HepG2 (cell line): ENCODE measurements at regions not wholly inside any gene's neighbourhood (a gene's known extent, or its start where the extent isn't known, plus 50 kb on each side); places are given as distances from the start of the nearest gene placed in this dataset.

Experiments
- ATAC-seq: fragments of 200-7000 bp; cut with Tn5 transposase; 3 replicates; pipeline ENCODE4 v1.9.1; 2020; ENCODE audit warnings: mild to moderate bottlenecking, moderate library complexity
- BruUV-seq: library from RNA; stranded (reverse); fragments of 400-500 nt; replicated peaks from 2 replicates; lab custom pipeline; 2021; lab: Mats Ljungman, UMichigan
- CTCF ChIA-PET: fragments of 300-600 bp; formaldehyde crosslinking; extraction: SDS; loops from one replicate; lab custom pipeline; 2021; ENCODE audit warnings: low total read pairs, inconsistent platforms, low intra/inter-chr PET ratio; lab: Yijun Ruan, JAX
- POLR2A ChIA-PET: fragments of 350-600 bp; sonication (Branson Sonifier 250); formaldehyde crosslinking; loops from one replicate; lab custom pipeline; 2020; ENCODE audit warnings: antibody characterized with exemption, inconsistent platforms; lab: Yijun Ruan, JAX
- DNase-seq: peaks from one replicate; pipeline ENCODE4 v3.0.0-alpha.2; 2015; ENCODE audit warnings: low spot score
- FAIRE-seq: peaks from 3 replicates; lab custom pipeline; 2011; peaks lifted over from hg19 to GRCh38; lab: Jason Lieb, UNC
- H2AFZ ChIP-seq: one replicate; pipeline ENCODE4 v1.6.1; 2011; ENCODE audit warnings: low read length, inconsistent platforms
- H3K27ac ChIP-seq: fragments of 300-600 bp; 3 replicates; pipeline ENCODE4 v1.8.0; 2011; ENCODE audit warnings: mixed run types, mild to moderate bottlenecking, mixed read lengths, low read length, inconsistent platforms; ENCODE audit not compliant: insufficient read depth; ENCODE audit errors: extremely low read length
- H3K27me3 ChIP-seq, 2 experiments: fragments of 200-600 bp in 1 of 2; 2 replicates in 1 of 2; 3 replicates in 1 of 2; pipeline versions ENCODE4 v1.6.0 to v1.8.0; 2011; ENCODE audit warnings: low read length in 2 of 2, mild to moderate bottlenecking in 2 of 2, moderate library complexity in 2 of 2, inconsistent platforms in 1 of 2; ENCODE audit not compliant: insufficient read depth in 2 of 2, control insufficient read depth in 1 of 2
- H3K36me3 ChIP-seq, 2 experiments: fragments of 200-600 bp in 1 of 2; replicated peaks in 1 of 2; 2 replicates in 1 of 2; 3 replicates in 1 of 2; pipeline versions ENCODE4 v1.5.1 to v1.8.0; 2011; ENCODE audit warnings: low read length in 2 of 2, inconsistent platforms in 1 of 2; ENCODE audit not compliant: insufficient read depth in 2 of 2, control insufficient read depth in 1 of 2
- H3K4me1 ChIP-seq: 2 replicates; pipeline ENCODE4 v1.5.1; 2012; ENCODE audit warnings: low read length, inconsistent platforms; ENCODE audit not compliant: insufficient read depth
- H3K4me2 ChIP-seq: 2 replicates; pipeline ENCODE4 v1.6.0; 2011; ENCODE audit warnings: low read depth, low read length, inconsistent platforms
- H3K4me3 ChIP-seq, 3 experiments: fragments of 200-600 bp in 1 of 3; sonication (generic), shearing (Covaris generic) in 1 of 3; replicated peaks in 1 of 3; 2 replicates each; pipeline ENCODE4 v1.5.1; 2011 to 2016; ENCODE audit warnings: low read length in 3 of 3, inconsistent platforms in 2 of 3, low read depth in 2 of 3, mild to moderate bottlenecking in 2 of 3, control low read depth in 1 of 3, mixed read lengths in 1 of 3; ENCODE audit not compliant: insufficient read depth in 1 of 3
- H3K79me2 ChIP-seq: one replicate; pipeline ENCODE4 v1.6.1; 2011; ENCODE audit warnings: low read length, inconsistent platforms; ENCODE audit not compliant: insufficient read depth
- H3K9ac ChIP-seq: 2 replicates; pipeline ENCODE4 v1.6.0; 2011; ENCODE audit warnings: mild to moderate bottlenecking, low read depth, low read length, inconsistent platforms; ENCODE audit not compliant: insufficient read depth
- H3K9me3 ChIP-seq: 2 replicates; pipeline ENCODE4 v1.5.1; 2012; ENCODE audit warnings: mild to moderate bottlenecking, low read length
- H4K20me1 ChIP-seq: 2 replicates; pipeline ENCODE4 v1.6.0; 2011; ENCODE audit warnings: inconsistent platforms, mild to moderate bottlenecking, low read length, moderate library complexity; ENCODE audit not compliant: insufficient read depth
- ADNP ChIP-seq: sonication (generic); formaldehyde crosslinking; IDR thresholded peaks from 2 replicates; pipeline ENCODE4 v1.4.0; 2020; ENCODE audit warnings: missing genetic modification reagents
- EEA1 ChIP-seq: sonication (generic); formaldehyde crosslinking; IDR thresholded peaks from 2 replicates; pipeline ENCODE4 v1.5.1; 2020; ENCODE audit warnings: mild to moderate bottlenecking, missing genetic modification reagents, borderline replicate concordance
- ELF4 ChIP-seq: sonication (generic); formaldehyde crosslinking; IDR thresholded peaks from 2 replicates; pipeline ENCODE4 v1.5.0; 2020; ENCODE audit warnings: missing genetic modification reagents, mild to moderate bottlenecking, moderate library complexity, borderline replicate concordance
- FOXM1 ChIP-seq: sonication (generic); formaldehyde crosslinking; IDR thresholded peaks from 2 replicates; pipeline ENCODE4 v1.5.0; 2020; ENCODE audit warnings: missing genetic modification reagents
- HINFP ChIP-seq: sonication (generic); formaldehyde crosslinking; IDR thresholded peaks from 2 replicates; pipeline ENCODE4 v1.4.0; 2020; ENCODE audit warnings: low read depth, mild to moderate bottlenecking, missing genetic modification reagents
- HOXA7 ChIP-seq: sonication (generic); formaldehyde crosslinking; IDR thresholded peaks from 2 replicates; pipeline ENCODE4 v1.8.1; 2022; ENCODE audit warnings: mild to moderate bottlenecking, missing genetic modification reagents, moderate library complexity
- KMT2B ChIP-seq: IDR thresholded peaks from 2 replicates; pipeline ENCODE4 v1.6.1; 2016; ENCODE audit warnings: missing genetic modification reagents, missing compliant biosample characterization
- SUZ12 ChIP-seq: fragments of 150-350 bp; IDR thresholded peaks from 2 replicates; pipeline ENCODE4 v1.6.1; 2014; ENCODE audit warnings: low read depth, low read length
- TARDBP ChIP-seq: sonication (generic); formaldehyde crosslinking; IDR thresholded peaks from 2 replicates; pipeline ENCODE4 v1.8.0; 2022; ENCODE audit warnings: mild to moderate bottlenecking, missing genetic modification reagents
- TEAD3 ChIP-seq: optimal IDR thresholded peaks from 2 replicates; pipeline ENCODE3; 2016; ENCODE audit warnings: borderline replicate concordance
- THAP7 ChIP-seq: sonication (generic); formaldehyde crosslinking; IDR thresholded peaks from 2 replicates; pipeline ENCODE4 v1.8.1; 2023; ENCODE audit warnings: mild to moderate bottlenecking, missing genetic modification reagents
- ZFP36L1 ChIP-seq: sonication (generic); formaldehyde crosslinking; IDR thresholded peaks from 2 replicates; pipeline ENCODE4 v1.8.0; 2022; ENCODE audit warnings: mild to moderate bottlenecking, missing genetic modification reagents, moderate library complexity
- ZSCAN12 ChIP-seq: sonication (generic); formaldehyde crosslinking; IDR thresholded peaks from 2 replicates; pipeline ENCODE4 v1.9.0; 2021; ENCODE audit warnings: mild to moderate bottlenecking, missing genetic modification reagents
- ZSCAN25 ChIP-seq: sonication (generic); formaldehyde crosslinking; IDR thresholded peaks from 2 replicates; pipeline ENCODE4 v1.8.0; 2022; ENCODE audit warnings: mild to moderate bottlenecking, missing genetic modification reagents
- in situ Hi-C: cut with HindIII; loops from 2 replicates; pipeline ENCODE4 v1.10.0; 2017; ENCODE audit warnings: low pct_unique_long_range_greater_than_20kb; ENCODE audit not compliant: extremely low pct_ligation_motif_present
- intact Hi-C: fragments of 100-400 bp; cut with micrococcal nuclease; formaldehyde crosslinking; loops from one replicate; pipeline ENCODE4 v1.10.0; 2022; ENCODE audit not compliant: unreplicated experiment
- TF ChIP-seq, protein P1 (sequence below): sonication (generic); formaldehyde crosslinking; IDR thresholded peaks from 2 replicates; pipeline ENCODE4 v1.4.0; 2020; ENCODE audit warnings: missing genetic modification reagents
- TF ChIP-seq, protein P2 (sequence below), 2 experiments: sonication (generic) in 1 of 2; formaldehyde crosslinking in 1 of 2; IDR thresholded peaks; 2 replicates each; pipeline versions ENCODE4 v1.5.1 to v1.6.1; 2011 to 2020; ENCODE audit warnings: borderline replicate concordance in 1 of 2, low read depth in 1 of 2, low read length in 1 of 2, mild to moderate bottlenecking in 1 of 2, missing genetic modification reagents in 1 of 2, moderate library complexity in 1 of 2

GRCh38 chr1:208951908-208952307 is 631.6 kb upstream of the CAMK1G start:
- H3K27ac ChIP-seq = no peak overlapping the region
- no peaks in the 10 kb centered on the region for H4K20me1 ChIP-seq
- no peak for DNase-seq
- no peaks in the 10 kb centered on the region for H3K79me2 ChIP-seq
- FAIRE-seq = no peak
- no peak overlapping the region for H3K4me3 ChIP-seq
- POLR2A ChIA-PET = no interaction called here
- H2AFZ ChIP-seq = no peak overlapping the region
- no peak for TF ChIP-seq SUZ12
- no peak for TF ChIP-seq HOXA7
- no peak for TF ChIP-seq TARDBP (CRISPR knock-in tag)
- TF ChIP-seq, protein P1, sequence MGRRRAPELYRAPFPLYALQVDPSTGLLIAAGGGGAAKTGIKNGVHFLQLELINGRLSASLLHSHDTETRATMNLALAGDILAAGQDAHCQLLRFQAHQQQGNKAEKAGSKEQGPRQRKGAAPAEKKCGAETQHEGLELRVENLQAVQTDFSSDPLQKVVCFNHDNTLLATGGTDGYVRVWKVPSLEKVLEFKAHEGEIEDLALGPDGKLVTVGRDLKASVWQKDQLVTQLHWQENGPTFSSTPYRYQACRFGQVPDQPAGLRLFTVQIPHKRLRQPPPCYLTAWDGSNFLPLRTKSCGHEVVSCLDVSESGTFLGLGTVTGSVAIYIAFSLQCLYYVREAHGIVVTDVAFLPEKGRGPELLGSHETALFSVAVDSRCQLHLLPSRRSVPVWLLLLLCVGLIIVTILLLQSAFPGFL (CRISPR knock-in tag) = no peak
- no peak for TF ChIP-seq ZSCAN25 (CRISPR knock-in tag)
- H3K36me3 ChIP-seq = no peaks in the 10 kb centered on the region
- no peaks in the 10 kb centered on the region for H3K4me1 ChIP-seq
- no peaks in the 10 kb centered on the region for H3K27me3 ChIP-seq
- H3K9me3 ChIP-seq = peaks cover 26% of the 10 kb centered on the region
- no peak overlapping the region for H3K4me2 ChIP-seq
- no peak for ATAC-seq
- no TSS peak for BruUV-seq
- intact Hi-C loops (no loop called here), in situ Hi-C loops (no loop called here)
- H3K9ac ChIP-seq = no peak overlapping the region
- CTCF ChIA-PET = no interaction called here

- in situ Hi-C loops = no loop called here
- Histone ChIP-seq H3K27me3 (no peaks in the 10 kb centered on the region), H3K4me3 (no peak overlapping the region), H3K4me2 (no peak overlapping the region), H2AFZ (no peak overlapping the region), H3K9me3 (peaks cover 57% of the 10 kb centered on the region), H3K27ac (no peak overlapping the region), H3K4me1 (no peaks in the 10 kb centered on the region), H3K9ac (no peak overlapping the region), H4K20me1 (no peaks in the 10 kb centered on the region), H3K36me3 (no peaks in the 10 kb centered on the region), H3K79me2 (no peaks in the 10 kb centered on the region)
- ATAC-seq (no peak), DNase-seq (no peak), FAIRE-seq (no peak)
- ChIA-PET CTCF (no interaction called here), POLR2A (no interaction called here)
- intact Hi-C loops = no loop called here
- no TSS peak for BruUV-seq
- TF ChIP-seq ADNP (CRISPR knock-in tag) (no peak), ZFP36L1 (CRISPR knock-in tag) (no peak), EEA1 (no peak), KMT2B (CRISPR knock-in tag) (no peak), ZSCAN12 (CRISPR knock-in tag) (no peak), THAP7 (CRISPR knock-in tag) (no peak), HINFP (CRISPR knock-in tag) (no peak), FOXM1 (CRISPR knock-in tag) (no peak), ELF4 (CRISPR knock-in tag) (no peak), TEAD3 (CRISPR knock-in tag) (no peak)
- TF ChIP-seq, protein P2, sequence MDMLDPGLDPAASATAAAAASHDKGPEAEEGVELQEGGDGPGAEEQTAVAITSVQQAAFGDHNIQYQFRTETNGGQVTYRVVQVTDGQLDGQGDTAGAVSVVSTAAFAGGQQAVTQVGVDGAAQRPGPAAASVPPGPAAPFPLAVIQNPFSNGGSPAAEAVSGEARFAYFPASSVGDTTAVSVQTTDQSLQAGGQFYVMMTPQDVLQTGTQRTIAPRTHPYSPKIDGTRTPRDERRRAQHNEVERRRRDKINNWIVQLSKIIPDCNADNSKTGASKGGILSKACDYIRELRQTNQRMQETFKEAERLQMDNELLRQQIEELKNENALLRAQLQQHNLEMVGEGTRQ (IDR thresholded peaks at IDR 0.05; ENCODE audit: low read depth, low read length) = no peak
- TF ChIP-seq, protein P2 (CRISPR knock-in tag; IDR thresholded peaks at IDR 0.05; ENCODE audit: borderline replicate concordance) = no peak
Observed at GRCh38 chr1:208962867-208963266, 620.6 kb upstream of the CAMK1G start.
